MM.1S (cell line): ENCODE measurements at regions not wholly inside any gene's neighbourhood (a gene's known extent, or its start where the extent isn't known, plus 50 kb on each side); places are given as distances from the start of the nearest gene placed in this dataset.

Experiments used
- DNase-seq: peaks from one replicate; pipeline ENCODE4 v3.0.0-alpha.2; 2015
- H2AFZ ChIP-seq: fragments of 300-600 bp; sonication (generic); 2 replicates; pipeline ENCODE4 v1.6.0; 2016; ENCODE audit warnings: antibody characterized with exemption, low read length
- H3F3A ChIP-seq: fragments of 300-600 bp; sonication (generic); 2 replicates; pipeline ENCODE4 v1.6.1; 2016; ENCODE audit warnings: mild to moderate bottlenecking, antibody characterized with exemption, low read length, moderate library complexity, mixed read lengths; ENCODE audit not compliant: insufficient read depth
- H3K27ac ChIP-seq: fragments of 300-600 bp; sonication (generic); 2 replicates; pipeline ENCODE4 v1.5.1; 2016; ENCODE audit warnings: mild to moderate bottlenecking, low read length
- H3K27me3 ChIP-seq: fragments of 300-600 bp; sonication (generic); replicated peaks from 2 replicates; pipeline ENCODE4 v1.6.0; 2016; ENCODE audit warnings: low read length; ENCODE audit not compliant: insufficient read depth
- H3K36me3 ChIP-seq: fragments of 300-600 bp; sonication (generic); replicated peaks from 2 replicates; pipeline ENCODE4 v1.6.1; 2016; ENCODE audit warnings: mild to moderate bottlenecking, low read length, mixed read lengths; ENCODE audit not compliant: insufficient read depth
- H3K4me1 ChIP-seq: fragments of 300-600 bp; sonication (generic); 2 replicates; pipeline ENCODE4 v1.6.1; 2016; ENCODE audit warnings: low read length, mixed read lengths
- H3K4me2 ChIP-seq: fragments of 300-600 bp; sonication (generic); 2 replicates; pipeline ENCODE4 v1.6.0; 2016; ENCODE audit warnings: low read depth, low read length
- H3K4me3 ChIP-seq: fragments of 300-600 bp; sonication (generic); 2 replicates; pipeline ENCODE4 v1.5.1; 2016; ENCODE audit warnings: low read length, mixed read lengths
- H3K79me2 ChIP-seq: fragments of 300-600 bp; sonication (generic); 2 replicates; pipeline ENCODE4 v1.6.1; 2016; ENCODE audit warnings: mixed run types, low read length, mixed read lengths
- H3K9ac ChIP-seq: fragments of 300-600 bp; sonication (generic); 2 replicates; pipeline ENCODE4 v1.6.1; 2016; ENCODE audit warnings: low read length, mixed read lengths
- H3K9me2 ChIP-seq: fragments of 300-600 bp; sonication (generic); replicated peaks from 2 replicates; pipeline ENCODE4 v1.6.1; 2016; ENCODE audit warnings: mild to moderate bottlenecking, low read length, mixed read lengths; ENCODE audit not compliant: insufficient read depth
- H3K9me3 ChIP-seq: fragments of 300-600 bp; sonication (generic); replicated peaks from 2 replicates; pipeline ENCODE4 v1.6.1; 2016; ENCODE audit warnings: mild to moderate bottlenecking, low read length, mixed read lengths; ENCODE audit not compliant: insufficient read depth
- H4K20me1 ChIP-seq: fragments of 300-600 bp; sonication (generic); 2 replicates; pipeline ENCODE4 v1.6.1; 2016; ENCODE audit warnings: mild to moderate bottlenecking, low read length, moderate library complexity, mixed read lengths; ENCODE audit not compliant: insufficient read depth
- EZH2 ChIP-seq: fragments of 300-600 bp; sonication (generic); optimal IDR thresholded peaks from 2 replicates; pipeline ENCODE3; 2017; ENCODE audit warnings: low read depth, mild to moderate bottlenecking, antibody characterized with exemption, low read length, mixed read lengths
- EZH2phosphoT487 ChIP-seq: fragments of 300-600 bp; sonication (generic); IDR thresholded peaks from 2 replicates; pipeline ENCODE4 v1.6.1; 2018; ENCODE audit warnings: antibody characterized with exemption, low read length
- TF ChIP-seq, protein P1 (sequence below): fragments of 300-600 bp; sonication (generic); IDR thresholded peaks from 2 replicates; pipeline ENCODE4 v1.5.1; 2016; ENCODE audit warnings: antibody characterized with exemption, low read length, mixed read lengths

DNA sequence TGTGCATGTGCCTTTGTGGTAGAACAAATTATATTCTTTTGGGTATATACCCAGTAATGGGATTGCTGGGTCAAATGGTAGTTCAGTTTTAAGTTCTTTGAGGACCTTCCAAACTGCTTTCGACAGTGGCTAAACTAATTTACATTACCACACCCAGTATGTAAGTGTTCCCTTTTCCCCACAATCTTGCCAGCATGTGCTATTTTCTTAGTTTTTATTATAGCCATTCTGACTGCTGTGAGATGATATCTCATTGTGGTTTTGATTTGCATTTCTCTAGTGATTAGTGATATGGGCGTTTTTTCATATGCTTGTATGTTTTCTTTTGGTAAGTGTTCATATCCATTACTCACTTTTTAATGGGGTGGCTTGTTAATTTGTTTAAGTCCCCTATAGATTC lies 251.6 kb upstream of the DEFB112 start:
- Histone ChIP-seq H2AFZ (no peak overlapping the region), H3K9me3 (no peaks in the 10 kb centered on the region), H3K27ac (no peak overlapping the region)

GRCh38 chr6:50305660-50306059 lies 255.9 kb upstream of the DEFB112 start:
- H3K4me2 ChIP-seq = no peak overlapping the region
- H3K9ac ChIP-seq = no peak overlapping the region
- H2AFZ ChIP-seq = no peak overlapping the region
- no peaks in the 10 kb centered on the region for H3K9me2 ChIP-seq
- no peaks in the 10 kb centered on the region for H3K27me3 ChIP-seq
- H3K79me2 ChIP-seq = no peaks in the 10 kb centered on the region
- DNase-seq = no peak
- no peak overlapping the region for H3K27ac ChIP-seq
- no peak for TF ChIP-seq EZH2
- TF ChIP-seq EZH2phosphoT487 = no peak
- TF ChIP-seq, protein P1, sequence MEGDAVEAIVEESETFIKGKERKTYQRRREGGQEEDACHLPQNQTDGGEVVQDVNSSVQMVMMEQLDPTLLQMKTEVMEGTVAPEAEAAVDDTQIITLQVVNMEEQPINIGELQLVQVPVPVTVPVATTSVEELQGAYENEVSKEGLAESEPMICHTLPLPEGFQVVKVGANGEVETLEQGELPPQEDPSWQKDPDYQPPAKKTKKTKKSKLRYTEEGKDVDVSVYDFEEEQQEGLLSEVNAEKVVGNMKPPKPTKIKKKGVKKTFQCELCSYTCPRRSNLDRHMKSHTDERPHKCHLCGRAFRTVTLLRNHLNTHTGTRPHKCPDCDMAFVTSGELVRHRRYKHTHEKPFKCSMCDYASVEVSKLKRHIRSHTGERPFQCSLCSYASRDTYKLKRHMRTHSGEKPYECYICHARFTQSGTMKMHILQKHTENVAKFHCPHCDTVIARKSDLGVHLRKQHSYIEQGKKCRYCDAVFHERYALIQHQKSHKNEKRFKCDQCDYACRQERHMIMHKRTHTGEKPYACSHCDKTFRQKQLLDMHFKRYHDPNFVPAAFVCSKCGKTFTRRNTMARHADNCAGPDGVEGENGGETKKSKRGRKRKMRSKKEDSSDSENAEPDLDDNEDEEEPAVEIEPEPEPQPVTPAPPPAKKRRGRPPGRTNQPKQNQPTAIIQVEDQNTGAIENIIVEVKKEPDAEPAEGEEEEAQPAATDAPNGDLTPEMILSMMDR = no peak
- no peaks in the 10 kb centered on the region for H3K9me3 ChIP-seq
- no peak overlapping the region for H3K4me3 ChIP-seq
- no peaks in the 10 kb centered on the region for H3F3A ChIP-seq
- no peaks in the 10 kb centered on the region for H3K36me3 ChIP-seq
- no peaks in the 10 kb centered on the region for H3K4me1 ChIP-seq
- H4K20me1 ChIP-seq = no peaks in the 10 kb centered on the region

More for the DNA sequence above, 251.6 kb upstream of the DEFB112 start:
- Histone ChIP-seq H3K9me2 (no peaks in the 10 kb centered on the region), H3K4me3 (no peak overlapping the region), H4K20me1 (no peaks in the 10 kb centered on the region), H3K79me2 (no peaks in the 10 kb centered on the region), H3F3A (no peaks in the 10 kb centered on the region), H3K27me3 (no peaks in the 10 kb centered on the region), H3K4me2 (no peak overlapping the region), H3K9ac (no peak overlapping the region), H3K36me3 (no peaks in the 10 kb centered on the region), H3K4me1 (no peaks in the 10 kb centered on the region)
- TF ChIP-seq, protein P1 = no peak
- TF ChIP-seq EZH2 (no peak), EZH2phosphoT487 (no peak)
- no peak for DNase-seq

DNA sequence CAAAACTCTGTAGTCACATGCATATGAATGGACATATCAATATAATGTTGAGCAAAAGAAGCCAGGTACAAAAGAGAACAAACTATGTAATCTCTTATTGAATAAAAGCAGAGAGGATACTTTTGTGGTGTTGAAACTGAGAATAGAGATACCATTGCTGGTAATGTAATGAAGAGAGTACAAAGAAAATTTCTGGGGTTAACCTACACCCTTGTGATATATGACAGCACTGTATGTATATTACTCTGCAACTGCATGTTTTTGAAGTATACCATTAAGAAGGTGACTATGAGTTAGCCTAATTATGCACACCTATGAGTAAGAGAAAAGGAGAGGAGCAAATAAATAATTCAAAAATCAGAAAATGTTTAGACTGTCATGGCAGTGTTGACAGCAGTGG lies 268.8 kb upstream of the DEFB112 start:
- no peak for DNase-seq
- H3K9me3 ChIP-seq = no peaks in the 10 kb centered on the region
- H3K79me2 ChIP-seq = no peaks in the 10 kb centered on the region
- H3K36me3 ChIP-seq = no peaks in the 10 kb centered on the region
- TF ChIP-seq, protein P1 = no peak
- TF ChIP-seq EZH2phosphoT487 (no peak), EZH2 (no peak)
- H3K4me3 ChIP-seq = no peak overlapping the region
- no peak overlapping the region for H3K4me2 ChIP-seq
- no peaks in the 10 kb centered on the region for H3F3A ChIP-seq
- no peak overlapping the region for H3K27ac ChIP-seq
- no peak overlapping the region for H2AFZ ChIP-seq
- H3K9me2 ChIP-seq = no peaks in the 10 kb centered on the region
- no peaks in the 10 kb centered on the region for H3K27me3 ChIP-seq
- no peak overlapping the region for H3K9ac ChIP-seq
- no peaks in the 10 kb centered on the region for H4K20me1 ChIP-seq
- 0 out of 2 replicates have a peak, but pooled peaks cover 6% of the 10 kb centered on the region for H3K4me1 ChIP-seq
